ENCODE measurements at regions not wholly inside any gene's neighbourhood (a gene's known extent, or its start where the extent isn't known, plus 50 kb on each side); places are given as distances from the start of the nearest gene placed in this dataset.

GRCh38 chr3:95254758-95255157 lies 1191.9 kb downstream of the NSUN3 start:
- no peaks in the 10 kb centered on the region for H3K9me3 Mint-ChIP-seq
- H3K27ac Mint-ChIP-seq, result no peak overlapping the region
- no peaks in the 10 kb centered on the region for H3K4me1 Mint-ChIP-seq
- H3K27me3 Mint-ChIP-seq (ENCODE audit: low read depth), result no peaks in the 10 kb centered on the region
- no peaks in the 10 kb centered on the region for H3K36me3 Mint-ChIP-seq (ENCODE audit: low read depth)
- no peak for TF ChIP-seq CTCF (IDR thresholded peaks at IDR 0.05; ENCODE audit: unreplicated experiment in 3 of 3)
- H3K4me3 Mint-ChIP-seq, result no peak overlapping the region

- no peaks in the 10 kb centered on the region for H3K36me3 Mint-ChIP-seq (ENCODE audit: low read depth)
- H3K27ac Mint-ChIP-seq, result no peak overlapping the region
- no peaks in the 10 kb centered on the region for H3K4me1 Mint-ChIP-seq
- H3K4me3 Mint-ChIP-seq, result no peak overlapping the region
- no peaks in the 10 kb centered on the region for H3K27me3 Mint-ChIP-seq (ENCODE audit: low read depth)
- H3K9me3 Mint-ChIP-seq, result no peaks in the 10 kb centered on the region
- no peak for TF ChIP-seq CTCF (IDR thresholded peaks at IDR 0.05; ENCODE audit: unreplicated experiment in 3 of 3)
These were observed 1202.3 kb downstream of the NSUN3 start for GRCh38 chr3:95265129-95265528.

GRCh38 chr3:95271395-95271794 lies 1208.5 kb downstream of the NSUN3 start:
- Mint-ChIP-seq H3K36me3 (ENCODE audit: low read depth) (no peaks in the 10 kb centered on the region), H3K4me1 (no peaks in the 10 kb centered on the region), H3K9me3 (no peaks in the 10 kb centered on the region), H3K27me3 (ENCODE audit: low read depth) (no peaks in the 10 kb centered on the region), H3K4me3 (no peak overlapping the region), H3K27ac (no peak overlapping the region)
- no peak for TF ChIP-seq CTCF (IDR thresholded peaks at IDR 0.05; ENCODE audit: unreplicated experiment in 3 of 3)

GRCh38 chr3:95272166-95272565 lies 1209.3 kb downstream of the NSUN3 start:
- H3K27me3 Mint-ChIP-seq (ENCODE audit: low read depth), result no peaks in the 10 kb centered on the region
- no peak overlapping the region for H3K27ac Mint-ChIP-seq
- no peaks in the 10 kb centered on the region for H3K4me1 Mint-ChIP-seq
- no peak overlapping the region for H3K4me3 Mint-ChIP-seq
- no peaks in the 10 kb centered on the region for H3K9me3 Mint-ChIP-seq
- TF ChIP-seq CTCF (IDR thresholded peaks at IDR 0.05; ENCODE audit: unreplicated experiment in 3 of 3), result no peak
- no peaks in the 10 kb centered on the region for H3K36me3 Mint-ChIP-seq (ENCODE audit: low read depth)

GRCh38 chr3:95272781-95273180 lies 1209.9 kb downstream of the NSUN3 start:
- TF ChIP-seq CTCF (IDR thresholded peaks at IDR 0.05; ENCODE audit: unreplicated experiment in 3 of 3), result no peak
- peaks cover 5% of the 10 kb centered on the region for H3K4me1 Mint-ChIP-seq
- H3K27ac Mint-ChIP-seq, result no peak overlapping the region

GRCh38 chr3:95277613-95278012 lies 1214.8 kb downstream of the NSUN3 start:
- Mint-ChIP-seq H3K9me3 (no peaks in the 10 kb centered on the region), H3K27me3 (ENCODE audit: low read depth) (no peaks in the 10 kb centered on the region), H3K4me1 (peaks cover 6% of the 10 kb centered on the region), H3K36me3 (ENCODE audit: low read depth) (no peaks in the 10 kb centered on the region), H3K27ac (no peak overlapping the region), H3K4me3 (no peak overlapping the region)
- no peak for TF ChIP-seq CTCF (IDR thresholded peaks at IDR 0.05; ENCODE audit: unreplicated experiment in 3 of 3)

More at GRCh38 chr3:95272781-95273180, 1209.9 kb downstream of the NSUN3 start:
- Mint-ChIP-seq H3K9me3 (no peaks in the 10 kb centered on the region), H3K4me3 (no peak overlapping the region), H3K27me3 (ENCODE audit: low read depth) (no peaks in the 10 kb centered on the region), H3K36me3 (ENCODE audit: low read depth) (no peaks in the 10 kb centered on the region)
